ENCODE measurements at regions not wholly inside any gene's neighbourhood (a gene's known extent, or its start where the extent isn't known, plus 50 kb on each side); places are given as distances from the start of the nearest gene placed in this dataset.

DNA sequence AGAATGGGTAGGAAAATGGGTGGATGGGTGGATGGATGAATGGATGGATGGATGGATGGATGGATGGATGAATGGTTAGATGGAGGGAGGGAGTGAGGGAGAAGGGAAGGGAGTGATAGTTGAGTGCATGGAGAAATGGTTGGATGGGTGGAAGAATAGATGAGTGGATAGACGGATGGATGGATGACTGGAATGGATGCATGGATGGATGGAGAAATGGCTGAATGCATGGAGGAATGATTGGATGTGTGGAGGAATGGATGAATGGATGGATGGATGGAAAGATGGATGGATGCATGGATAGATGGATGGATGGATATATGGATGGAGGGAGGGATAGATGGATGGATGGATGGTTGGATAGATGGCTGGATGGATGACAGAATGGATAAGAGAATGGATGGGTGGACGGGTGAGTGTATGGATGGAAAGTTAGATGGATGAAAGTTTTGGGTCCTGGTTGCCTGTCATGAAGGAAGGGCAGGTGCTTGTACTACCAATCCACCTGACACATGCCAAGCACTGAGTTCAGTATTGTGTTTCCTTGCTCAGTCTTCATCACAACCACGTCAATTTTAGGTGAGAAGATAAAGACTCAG is 286.5 kb upstream of the RTL1 start:
- no peak overlapping the region for H2AFZ ChIP-seq (ENCODE audit: low read depth, low read length)
- H4K20me1 ChIP-seq (ENCODE audit: insufficient read depth, low read length): no peaks in the 10 kb centered on the region
- TF ChIP-seq, protein P1, sequence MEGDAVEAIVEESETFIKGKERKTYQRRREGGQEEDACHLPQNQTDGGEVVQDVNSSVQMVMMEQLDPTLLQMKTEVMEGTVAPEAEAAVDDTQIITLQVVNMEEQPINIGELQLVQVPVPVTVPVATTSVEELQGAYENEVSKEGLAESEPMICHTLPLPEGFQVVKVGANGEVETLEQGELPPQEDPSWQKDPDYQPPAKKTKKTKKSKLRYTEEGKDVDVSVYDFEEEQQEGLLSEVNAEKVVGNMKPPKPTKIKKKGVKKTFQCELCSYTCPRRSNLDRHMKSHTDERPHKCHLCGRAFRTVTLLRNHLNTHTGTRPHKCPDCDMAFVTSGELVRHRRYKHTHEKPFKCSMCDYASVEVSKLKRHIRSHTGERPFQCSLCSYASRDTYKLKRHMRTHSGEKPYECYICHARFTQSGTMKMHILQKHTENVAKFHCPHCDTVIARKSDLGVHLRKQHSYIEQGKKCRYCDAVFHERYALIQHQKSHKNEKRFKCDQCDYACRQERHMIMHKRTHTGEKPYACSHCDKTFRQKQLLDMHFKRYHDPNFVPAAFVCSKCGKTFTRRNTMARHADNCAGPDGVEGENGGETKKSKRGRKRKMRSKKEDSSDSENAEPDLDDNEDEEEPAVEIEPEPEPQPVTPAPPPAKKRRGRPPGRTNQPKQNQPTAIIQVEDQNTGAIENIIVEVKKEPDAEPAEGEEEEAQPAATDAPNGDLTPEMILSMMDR (IDR thresholded peaks at IDR 0.05; ENCODE audit: low read depth, low read length): no peak
- no peak for TF ChIP-seq EZH2phosphoT487 (IDR thresholded peaks at IDR 0.05; ENCODE audit: low read depth)
- no peaks in the 10 kb centered on the region for H3K79me2 ChIP-seq (ENCODE audit: low read length)
- H3K9ac ChIP-seq (ENCODE audit: low read length): no peak overlapping the region
- H3K36me3 ChIP-seq (replicated peaks; ENCODE audit: low read depth, low read length): no peaks in the 10 kb centered on the region
- H3K27ac ChIP-seq (ENCODE audit: low read length): no peak overlapping the region
- no peak overlapping the region for H3K4me3 ChIP-seq (ENCODE audit: low read length)
- no peaks in the 10 kb centered on the region for H3K27me3 ChIP-seq (ENCODE audit: low read depth, low read length)
- H3K9me3 ChIP-seq (ENCODE audit: insufficient read depth, low read length): no peaks in the 10 kb centered on the region
- no peak overlapping the region for H3K4me2 ChIP-seq (ENCODE audit: low read length)
- H3K4me1 ChIP-seq (ENCODE audit: low read length): no peaks in the 10 kb centered on the region

DNA sequence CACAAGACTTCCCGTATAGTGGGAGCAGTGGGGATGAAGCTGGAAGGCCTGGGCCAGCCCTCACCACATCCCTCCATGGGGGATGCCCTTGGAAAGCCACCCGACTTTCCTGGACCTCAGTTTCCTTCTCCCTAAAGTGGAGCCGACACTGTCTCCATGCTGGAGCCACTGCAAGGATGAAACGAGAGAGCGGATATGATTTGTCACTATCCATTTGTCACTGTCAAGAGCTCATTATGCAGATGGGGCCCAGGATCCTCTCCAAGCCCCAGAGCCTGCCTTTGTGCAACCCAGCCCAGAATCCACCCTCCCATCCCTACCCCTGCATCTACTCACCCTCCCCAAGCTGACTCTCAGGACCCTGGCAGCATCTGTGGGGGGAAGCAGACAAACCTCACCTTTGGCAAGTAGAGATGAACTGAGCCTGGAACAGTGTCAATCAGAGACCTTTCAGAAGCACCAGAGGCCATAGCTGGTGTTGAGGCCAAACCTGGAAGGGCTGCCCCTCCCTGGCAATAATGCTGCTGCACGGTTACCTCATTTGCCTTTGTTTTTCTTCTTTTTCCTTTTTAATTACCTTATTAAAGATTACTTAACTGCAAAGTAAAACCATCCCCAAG is 287.7 kb upstream of the RTL1 start:
- Histone ChIP-seq H3K79me2 (ENCODE audit: low read length) (no peaks in the 10 kb centered on the region), H3K27me3 (ENCODE audit: low read depth, low read length) (no peaks in the 10 kb centered on the region)

DNA sequence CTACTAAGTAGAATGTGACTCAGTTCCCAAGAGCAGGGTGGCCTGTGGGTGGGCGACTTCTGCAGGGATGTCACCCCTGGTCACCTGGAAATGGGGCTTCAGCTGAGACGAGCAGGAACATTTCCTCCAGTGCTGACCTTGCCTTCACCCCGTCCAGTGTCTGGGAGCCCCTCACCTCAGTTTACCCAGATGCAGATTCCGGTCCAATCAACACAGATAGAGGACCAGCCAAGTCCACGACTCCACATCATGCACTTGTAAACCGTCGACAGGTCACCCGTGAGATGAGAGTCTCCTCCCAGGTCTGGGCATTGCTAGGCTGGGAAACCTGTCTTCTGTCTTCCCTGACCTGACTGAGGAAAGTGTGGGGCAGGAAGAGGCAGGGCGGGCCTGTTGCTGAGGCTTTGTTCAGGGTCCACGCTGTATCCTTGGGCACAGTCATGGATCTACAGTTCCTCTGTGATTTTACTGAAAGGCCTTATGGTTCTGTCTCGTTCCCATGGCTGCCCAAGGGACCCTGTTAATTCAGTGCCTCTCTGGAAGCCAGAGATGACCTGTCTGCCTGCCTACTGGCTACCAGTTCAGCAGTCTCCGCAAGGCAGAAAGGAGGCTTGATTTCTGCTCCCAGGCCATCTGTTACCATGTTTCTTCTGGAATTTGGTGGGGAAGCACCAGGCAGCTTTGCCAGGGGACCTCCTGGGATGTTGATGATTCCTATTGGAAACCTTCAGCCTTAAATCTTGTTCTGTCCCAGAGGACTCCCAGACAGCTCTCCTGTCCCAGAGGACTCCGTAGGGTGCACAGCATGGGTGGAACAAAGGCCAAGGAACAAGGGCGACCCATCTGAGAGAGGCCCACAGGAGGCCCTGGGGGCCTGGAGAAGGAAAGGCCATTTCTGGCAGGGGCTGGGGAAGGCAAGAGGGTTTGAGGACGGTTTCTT is 288.5 kb upstream of the RTL1 start:
- no peaks in the 10 kb centered on the region for H3K36me3 ChIP-seq (replicated peaks; ENCODE audit: low read depth, low read length)
- no peak overlapping the region for H3K9ac ChIP-seq (ENCODE audit: low read length)
- H3K4me2 ChIP-seq (ENCODE audit: low read length): no peak overlapping the region
- TF ChIP-seq, protein P1 (IDR thresholded peaks at IDR 0.05; ENCODE audit: low read depth, low read length): no peak
- TF ChIP-seq EZH2phosphoT487 (IDR thresholded peaks at IDR 0.05; ENCODE audit: low read depth): no peak
- no peaks in the 10 kb centered on the region for H3K79me2 ChIP-seq (ENCODE audit: low read length)
- H3K27me3 ChIP-seq (ENCODE audit: low read depth, low read length): no peaks in the 10 kb centered on the region
- no peak overlapping the region for H2AFZ ChIP-seq (ENCODE audit: low read depth, low read length)
- H4K20me1 ChIP-seq (ENCODE audit: insufficient read depth, low read length): no peaks in the 10 kb centered on the region
- no peaks in the 10 kb centered on the region for H3K4me1 ChIP-seq (ENCODE audit: low read length)
- no peaks in the 10 kb centered on the region for H3K9me3 ChIP-seq (ENCODE audit: insufficient read depth, low read length)
- H3K4me3 ChIP-seq (ENCODE audit: low read length): no peak overlapping the region
- H3K27ac ChIP-seq (ENCODE audit: low read length): no peak overlapping the region

More for the DNA sequence above, 287.7 kb upstream of the RTL1 start:
- no peak overlapping the region for H2AFZ ChIP-seq (ENCODE audit: low read depth, low read length)
- no peaks in the 10 kb centered on the region for H4K20me1 ChIP-seq (ENCODE audit: insufficient read depth, low read length)
- H3K27ac ChIP-seq (ENCODE audit: low read length): no peak overlapping the region
- no peak overlapping the region for H3K4me3 ChIP-seq (ENCODE audit: low read length)
- H3K4me2 ChIP-seq (ENCODE audit: low read length): no peak overlapping the region
- no peaks in the 10 kb centered on the region for H3K9me3 ChIP-seq (ENCODE audit: insufficient read depth, low read length)
- no peak overlapping the region for H3K9ac ChIP-seq (ENCODE audit: low read length)
- H3K36me3 ChIP-seq (replicated peaks; ENCODE audit: low read depth, low read length): no peaks in the 10 kb centered on the region
- TF ChIP-seq, protein P1 (IDR thresholded peaks at IDR 0.05; ENCODE audit: low read depth, low read length): no peak
- no peak for TF ChIP-seq EZH2phosphoT487 (IDR thresholded peaks at IDR 0.05; ENCODE audit: low read depth)
- no peaks in the 10 kb centered on the region for H3K4me1 ChIP-seq (ENCODE audit: low read length)

- Histone ChIP-seq H3K9me3 (ENCODE audit: insufficient read depth, low read length) (no peaks in the 10 kb centered on the region), H3K4me3 (ENCODE audit: low read length) (no peak overlapping the region), H3K79me2 (ENCODE audit: low read length) (no peaks in the 10 kb centered on the region), H3K27ac (ENCODE audit: low read length) (no peak overlapping the region), H3K9ac (ENCODE audit: low read length) (no peak overlapping the region), H3K36me3 (replicated peaks; ENCODE audit: low read depth, low read length) (no peaks in the 10 kb centered on the region), H4K20me1 (ENCODE audit: insufficient read depth, low read length) (no peaks in the 10 kb centered on the region), H2AFZ (ENCODE audit: low read depth, low read length) (no peak overlapping the region), H3K4me2 (ENCODE audit: low read length) (no peak overlapping the region), H3K27me3 (ENCODE audit: low read depth, low read length) (no peaks in the 10 kb centered on the region), H3K4me1 (ENCODE audit: low read length) (no peaks in the 10 kb centered on the region)
- no peak for TF ChIP-seq EZH2phosphoT487 (IDR thresholded peaks at IDR 0.05; ENCODE audit: low read depth)
- TF ChIP-seq, protein P1 (IDR thresholded peaks at IDR 0.05; ENCODE audit: low read depth, low read length): no peak
Measured at GRCh38 chr14:101192661-101193000, 289.1 kb upstream of the RTL1 start.

Measured in OCI-LY3 (cell line).